Effector memory CD8-positive, alpha-beta T cell (primary cell): ENCODE measurements at regions not wholly inside any gene's neighbourhood (a gene's known extent, or its start where the extent isn't known, plus 50 kb on each side); places are given as distances from the start of the nearest gene placed in this dataset.

ENCODE experiments used
- ATAC-seq: fragments of 150-1000 bp; cut with Tn5 transposase; replicated peaks from 2 replicates; pipeline ENCODE4 v1.10.0; 2021; ENCODE audit warnings: mild to moderate bottlenecking, moderate library complexity
- DNase-seq, 3 experiments: peaks; one replicate each; pipeline ENCODE4 v3.0.0; 2021
- H3K27ac Mint-ChIP-seq, 2 donors: one replicate each; pipeline ENCODE4 v1.8.0; 2022; ENCODE audit warnings: mild to moderate bottlenecking in 2 of 2, mixed read lengths in 2 of 2, moderate library complexity in 2 of 2
- H3K27me3 Mint-ChIP-seq, 2 donors: one replicate each; pipeline ENCODE4 v1.8.0; 2022; ENCODE audit warnings: mixed read lengths in 2 of 2
- H3K36me3 Mint-ChIP-seq: one replicate; pipeline ENCODE4 v1.8.0; 2022; ENCODE audit warnings: mild to moderate bottlenecking, moderate library complexity, mixed read lengths; ENCODE audit not compliant: insufficient read depth
- H3K4me1 Mint-ChIP-seq, 2 donors: one replicate each; pipeline ENCODE4 v1.8.0; 2022; ENCODE audit warnings: low read depth in 2 of 2, mixed read lengths in 2 of 2
- H3K4me3 Mint-ChIP-seq, 2 donors: one replicate each; pipeline ENCODE4 v1.8.0; 2022; ENCODE audit warnings: mild to moderate bottlenecking in 2 of 2, mixed read lengths in 2 of 2, moderate library complexity in 2 of 2
- H3K9me3 Mint-ChIP-seq, 2 donors: one replicate each; pipeline ENCODE4 v1.8.0; 2022; ENCODE audit warnings: mixed read lengths in 2 of 2

DNA sequence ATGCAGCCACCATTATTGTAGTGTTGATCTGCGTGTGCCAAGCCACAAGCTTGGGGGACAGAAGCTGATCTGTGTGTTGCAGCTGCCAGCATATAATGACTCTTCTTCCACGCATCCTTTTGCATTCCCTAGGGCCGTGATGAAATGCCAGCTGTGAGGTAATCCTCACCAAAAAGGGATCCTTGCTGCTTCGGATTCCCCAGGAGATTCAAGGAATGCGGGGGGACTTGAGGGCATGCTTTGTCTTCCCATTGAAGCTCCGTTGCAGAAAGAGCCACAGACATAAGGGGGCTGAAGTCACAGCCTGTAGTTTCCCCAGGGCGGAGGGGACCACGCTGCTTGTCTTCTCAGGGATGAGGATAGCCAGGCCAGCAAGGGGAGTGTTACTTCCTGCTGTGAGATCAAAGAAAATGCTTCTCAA lies 281.6 kb upstream of the FMN2 start:
- no peak for ATAC-seq
- peaks cover 4% of the 10 kb centered on the region for H3K36me3 Mint-ChIP-seq
- H3K27me3 Mint-ChIP-seq = no peaks in the 10 kb centered on the region
- H3K9me3 Mint-ChIP-seq = no peaks in the 10 kb centered on the region
- DNase-seq = no peak
- peaks cover 6 to 10% of the 10 kb centered on the region in 2 donors for H3K4me1 Mint-ChIP-seq
- H3K27ac Mint-ChIP-seq = no peak overlapping the region
- no peak overlapping the region for H3K4me3 Mint-ChIP-seq

DNA sequence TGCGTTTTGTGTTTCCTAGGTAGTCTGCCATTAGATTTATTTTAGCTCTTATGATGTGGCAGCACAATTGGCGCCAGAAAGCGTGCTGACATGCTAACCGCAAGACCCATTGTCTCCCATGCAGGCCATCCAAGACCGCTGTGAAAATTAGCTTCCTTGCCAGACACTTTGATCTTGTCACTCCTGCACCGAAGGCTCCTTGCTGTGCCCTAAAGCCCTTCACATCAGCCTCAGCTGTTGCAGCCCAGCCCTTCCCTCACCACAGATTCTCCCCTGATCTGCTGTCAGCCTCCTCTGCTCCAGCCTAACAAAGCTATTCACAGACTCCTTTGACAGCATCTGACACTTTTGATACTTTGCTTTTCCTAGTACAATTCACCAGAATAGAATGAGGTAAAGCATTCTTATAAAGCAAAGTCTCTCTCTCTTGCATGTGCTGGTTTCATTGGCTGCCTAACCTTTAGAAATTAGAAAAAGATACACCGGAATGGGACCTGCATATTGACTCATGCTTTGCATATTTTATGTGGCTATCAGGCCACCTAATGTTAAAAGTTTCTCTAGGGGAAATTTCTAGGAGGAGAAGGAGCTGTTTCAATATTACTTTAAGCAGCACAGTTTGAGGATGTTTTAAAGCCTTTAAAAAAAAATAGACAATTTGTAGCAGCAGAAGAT lies 280.3 kb upstream of the FMN2 start:
- peaks cover 4% of the 10 kb centered on the region for H3K36me3 Mint-ChIP-seq
- H3K9me3 Mint-ChIP-seq = no peaks in the 10 kb centered on the region
- ATAC-seq = peak; percentile 62
- no peaks in the 10 kb centered on the region for H3K27me3 Mint-ChIP-seq
- H3K27ac Mint-ChIP-seq = no peak overlapping the region
- H3K4me1 Mint-ChIP-seq = peaks cover 6 to 12% of the 10 kb centered on the region in 2 donors
- H3K4me3 Mint-ChIP-seq = no peak overlapping the region
- no peak for DNase-seq

DNA sequence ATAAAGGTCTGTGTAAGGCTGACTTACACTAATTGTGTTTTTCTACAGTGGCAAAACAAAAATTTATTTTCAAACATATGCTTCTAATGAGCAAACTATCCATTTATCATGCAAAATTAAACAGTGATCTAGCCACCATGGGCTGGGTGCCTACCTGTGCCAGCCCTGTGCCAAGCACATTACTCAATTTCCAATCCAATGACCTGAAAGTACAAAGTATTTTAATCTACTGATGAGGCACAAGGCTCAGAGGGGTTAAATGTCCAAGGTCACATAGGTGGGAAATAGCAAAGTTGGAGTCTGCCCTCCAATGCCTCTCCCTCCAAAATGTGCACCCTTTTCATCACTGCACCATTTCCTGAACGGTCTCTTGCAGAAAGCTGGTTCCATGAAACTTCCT lies 279.1 kb upstream of the FMN2 start:
- H3K4me1 Mint-ChIP-seq = peaks cover 6 to 12% of the 10 kb centered on the region in 2 donors
- no peak for ATAC-seq
- H3K36me3 Mint-ChIP-seq = peaks cover 4% of the 10 kb centered on the region
- H3K27ac Mint-ChIP-seq = no peak overlapping the region
- no peak overlapping the region for H3K4me3 Mint-ChIP-seq
- no peak for DNase-seq
- no peaks in the 10 kb centered on the region for H3K9me3 Mint-ChIP-seq
- H3K27me3 Mint-ChIP-seq = no peaks in the 10 kb centered on the region

DNA sequence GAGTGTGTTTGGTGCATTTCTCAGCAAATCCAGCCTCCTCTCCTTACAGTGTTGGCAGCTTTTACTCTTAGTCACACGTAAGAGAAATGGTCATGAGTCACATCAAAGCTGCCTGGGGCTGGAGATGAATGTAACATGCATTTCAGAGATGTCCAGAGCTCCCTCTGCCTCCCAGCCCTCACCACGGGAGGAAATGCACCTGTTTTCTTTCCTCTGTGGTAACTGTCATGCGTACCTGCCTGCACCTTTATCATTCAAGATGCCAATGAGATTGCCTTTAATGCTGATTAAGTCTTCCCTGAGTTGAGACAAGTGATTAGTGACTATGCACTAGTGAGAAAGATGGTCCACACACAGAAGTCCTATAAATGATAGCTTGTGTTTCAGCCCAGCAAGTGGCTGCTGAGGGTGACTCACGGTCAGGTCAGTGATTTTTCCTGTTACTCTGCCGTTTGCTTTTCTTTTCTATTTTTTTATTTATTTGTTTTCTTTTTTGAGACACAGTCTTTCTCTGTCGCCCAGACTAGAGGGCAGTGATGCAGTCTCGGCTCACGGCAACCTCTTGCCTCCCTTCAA lies 277.3 kb upstream of the FMN2 start:
- H3K27me3 Mint-ChIP-seq = no peaks in the 10 kb centered on the region
- no peak for DNase-seq
- peak; percentile 22 for ATAC-seq
- peaks cover 4% of the 10 kb centered on the region for H3K36me3 Mint-ChIP-seq
- no peak overlapping the region for H3K27ac Mint-ChIP-seq
- H3K9me3 Mint-ChIP-seq = no peaks in the 10 kb centered on the region
- H3K4me1 Mint-ChIP-seq = peaks cover 6 to 14% of the 10 kb centered on the region in 2 donors
- peak overlapping the region; percentile 48 to 64 for H3K4me3 Mint-ChIP-seq

DNA sequence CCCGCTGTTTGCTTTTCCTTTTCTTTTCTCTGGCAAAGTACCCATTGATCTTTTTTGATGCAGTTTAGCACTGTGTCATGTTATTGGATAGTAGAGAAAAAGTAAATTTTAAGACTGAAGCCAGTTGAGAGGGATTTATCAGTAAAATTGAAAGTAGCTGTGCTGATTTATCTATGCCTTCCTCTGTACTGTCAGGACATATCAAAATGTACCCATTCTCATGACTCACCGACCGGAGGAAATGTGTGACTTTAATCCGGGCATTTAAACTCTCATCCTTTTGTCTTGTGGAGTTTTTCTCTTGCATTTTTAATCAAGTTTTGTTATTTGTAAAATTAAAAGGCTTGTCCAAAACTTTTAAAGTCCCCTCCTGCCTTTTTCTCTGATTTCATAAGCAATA lies 276.6 kb upstream of the FMN2 start:
- DNase-seq (no peak), ATAC-seq (no peak)
- Mint-ChIP-seq H3K27me3 (peaks cover 0 to 6% of the 10 kb centered on the region in 2 donors), H3K27ac (peak overlapping the region in 1 of 2 donors; percentile 47), H3K4me1 (peaks cover 6 to 14% of the 10 kb centered on the region in 2 donors), H3K36me3 (peaks cover 2% of the 10 kb centered on the region), H3K9me3 (no peaks in the 10 kb centered on the region), H3K4me3 (peak overlapping the region; percentile 48 to 64)

DNA sequence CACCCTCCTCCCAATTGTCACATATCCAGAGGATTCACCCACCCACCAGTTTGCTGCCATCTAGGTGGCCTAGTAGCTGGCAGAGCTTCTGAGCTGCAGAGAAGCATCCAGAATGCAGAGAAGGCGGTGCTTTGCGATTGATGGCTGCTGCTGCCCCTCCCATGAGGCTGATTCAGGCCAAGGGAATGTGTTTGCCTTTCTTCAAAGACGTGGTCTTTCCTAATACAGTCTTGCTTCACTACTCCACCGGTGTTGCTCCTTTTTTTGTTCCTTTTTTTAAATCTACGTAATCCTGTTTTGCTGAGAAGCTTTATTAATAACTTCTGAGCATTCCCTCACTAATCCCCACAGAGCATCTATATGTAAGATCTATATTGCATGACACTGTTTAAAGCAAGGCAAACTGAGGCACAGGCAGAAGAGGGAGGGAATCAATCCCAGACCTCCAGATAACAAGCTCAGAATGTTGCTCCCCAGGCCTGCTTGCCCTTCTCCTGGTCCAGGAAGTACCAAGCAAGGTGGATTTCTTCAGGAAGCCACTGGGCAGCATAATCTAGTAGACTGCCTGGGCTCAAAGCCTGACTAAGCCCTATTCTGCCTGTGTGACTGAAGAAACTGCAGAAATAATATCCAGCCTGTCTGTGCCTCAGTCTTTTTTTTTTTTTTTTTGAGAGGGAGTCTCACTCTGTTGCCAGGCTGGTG lies 275.5 kb upstream of the FMN2 start:
- no peaks in the 10 kb centered on the region for H3K9me3 Mint-ChIP-seq
- no peak overlapping the region for H3K4me3 Mint-ChIP-seq
- no peak overlapping the region for H3K27ac Mint-ChIP-seq
- peaks cover 0 to 7% of the 10 kb centered on the region in 2 donors for H3K27me3 Mint-ChIP-seq
- DNase-seq (no peak), ATAC-seq (no peak)
- peaks cover 6 to 14% of the 10 kb centered on the region in 2 donors for H3K4me1 Mint-ChIP-seq
- H3K36me3 Mint-ChIP-seq = no peaks in the 10 kb centered on the region

DNA sequence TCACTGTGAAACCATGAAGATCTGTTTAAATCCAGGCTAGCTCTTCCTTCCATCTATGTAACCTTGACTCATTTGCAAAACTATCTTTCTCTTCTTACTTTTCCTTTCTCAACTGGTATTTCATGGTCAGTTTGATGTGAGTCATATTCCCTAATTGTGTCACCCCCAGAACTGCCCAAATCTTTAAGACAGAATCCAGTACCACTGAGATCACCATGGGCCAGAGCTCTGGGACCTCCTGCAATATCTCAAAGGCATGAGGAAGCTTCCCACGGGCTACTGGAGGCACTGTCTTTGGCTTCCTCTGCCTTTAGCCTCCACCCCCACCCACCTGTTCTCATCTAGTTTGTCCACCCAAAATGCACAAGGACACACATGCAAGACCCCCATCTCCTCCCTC lies 274.4 kb upstream of the FMN2 start:
- no peaks in the 10 kb centered on the region for H3K36me3 Mint-ChIP-seq
- no peak overlapping the region for H3K27ac Mint-ChIP-seq
- ATAC-seq (no peak), DNase-seq (no peak)
- peaks cover 6 to 11% of the 10 kb centered on the region in 2 donors for H3K4me1 Mint-ChIP-seq
- H3K4me3 Mint-ChIP-seq = no peak overlapping the region
- no peaks in the 10 kb centered on the region for H3K9me3 Mint-ChIP-seq
- peaks cover 0 to 7% of the 10 kb centered on the region in 2 donors for H3K27me3 Mint-ChIP-seq

DNA sequence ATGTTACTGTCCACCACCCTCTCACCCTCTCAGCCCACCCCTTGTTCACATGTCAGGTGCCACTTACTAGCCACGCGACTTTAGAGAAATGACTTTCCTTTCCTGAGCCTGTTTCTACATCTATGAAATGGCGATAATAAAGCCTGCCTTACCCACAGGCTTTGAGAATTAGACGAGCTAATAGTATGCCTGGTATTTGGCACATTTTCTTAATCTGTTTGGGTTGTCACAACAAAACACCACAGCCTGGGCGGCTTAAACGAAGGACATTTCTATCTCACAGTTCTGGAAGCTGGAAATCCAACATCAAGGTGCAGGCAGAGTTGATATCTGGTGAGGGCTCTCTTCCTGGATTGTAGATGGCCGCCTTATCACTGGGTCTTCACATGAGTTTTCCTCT lies 273.9 kb upstream of the FMN2 start:
- no peak for ATAC-seq
- no peak overlapping the region for H3K4me3 Mint-ChIP-seq
- no peaks in the 10 kb centered on the region for H3K36me3 Mint-ChIP-seq
- no peak for DNase-seq
- no peaks in the 10 kb centered on the region for H3K9me3 Mint-ChIP-seq
- peaks cover 6 to 11% of the 10 kb centered on the region in 2 donors for H3K4me1 Mint-ChIP-seq
- H3K27me3 Mint-ChIP-seq = peaks cover 0 to 7% of the 10 kb centered on the region in 2 donors
- H3K27ac Mint-ChIP-seq = no peak overlapping the region

DNA sequence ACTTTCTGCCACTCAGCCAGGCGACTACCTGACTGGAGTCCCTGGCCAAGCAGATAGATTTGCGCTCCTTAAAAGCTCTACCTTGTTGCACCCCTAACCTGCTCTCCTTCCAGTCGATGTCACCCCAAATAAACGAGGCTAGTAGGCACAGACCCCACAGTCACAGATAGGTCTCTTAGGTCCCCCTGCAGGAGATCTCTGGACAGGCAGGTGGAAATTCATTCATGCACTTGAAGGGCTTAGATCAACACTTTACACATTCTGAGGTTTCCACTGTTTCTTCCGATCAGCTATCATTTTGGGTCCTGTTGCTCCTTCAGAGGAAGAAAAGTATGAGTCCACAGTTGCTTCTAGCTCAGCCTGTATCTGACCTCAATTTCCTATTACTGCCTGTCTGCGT lies 272.6 kb upstream of the FMN2 start:
- H3K4me3 Mint-ChIP-seq = no peak overlapping the region
- ATAC-seq (no peak), DNase-seq (no peak)
- no peak overlapping the region for H3K27ac Mint-ChIP-seq
- no peaks in the 10 kb centered on the region for H3K9me3 Mint-ChIP-seq
- H3K36me3 Mint-ChIP-seq = no peaks in the 10 kb centered on the region
- H3K4me1 Mint-ChIP-seq = peaks cover 5 to 10% of the 10 kb centered on the region in 2 donors
- H3K27me3 Mint-ChIP-seq = peaks cover 0 to 7% of the 10 kb centered on the region in 2 donors

DNA sequence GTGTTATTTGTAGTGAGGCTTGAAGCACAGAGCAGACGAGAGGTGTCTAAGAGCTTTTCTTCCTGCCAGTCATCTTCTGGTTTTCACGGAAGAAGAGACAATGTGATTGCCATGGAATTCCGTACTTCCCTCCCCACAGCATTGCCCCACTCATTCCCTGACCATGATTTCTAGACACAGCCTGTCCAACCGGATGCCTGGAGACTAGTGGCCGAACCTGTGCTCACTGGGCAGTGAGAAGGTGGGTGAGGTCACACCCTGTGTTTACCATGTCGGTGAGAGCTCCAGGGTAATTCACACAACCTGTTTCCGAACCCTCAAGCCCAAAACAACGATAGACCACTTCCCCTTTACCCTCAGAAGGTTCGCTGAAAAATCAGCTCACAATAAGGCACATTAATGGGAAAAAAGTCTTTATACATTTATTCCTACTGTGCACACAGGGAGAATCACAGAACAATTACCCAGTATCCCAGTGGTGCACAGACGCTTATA lies 271.9 kb upstream of the FMN2 start:
- Mint-ChIP-seq H3K9me3 (no peaks in the 10 kb centered on the region), H3K4me1 (peaks cover 0 to 6% of the 10 kb centered on the region in 2 donors), H3K4me3 (no peak overlapping the region), H3K36me3 (no peaks in the 10 kb centered on the region), H3K27me3 (peaks cover 0 to 7% of the 10 kb centered on the region in 2 donors), H3K27ac (no peak overlapping the region)
- no peak for ATAC-seq
- no peak for DNase-seq

DNA sequence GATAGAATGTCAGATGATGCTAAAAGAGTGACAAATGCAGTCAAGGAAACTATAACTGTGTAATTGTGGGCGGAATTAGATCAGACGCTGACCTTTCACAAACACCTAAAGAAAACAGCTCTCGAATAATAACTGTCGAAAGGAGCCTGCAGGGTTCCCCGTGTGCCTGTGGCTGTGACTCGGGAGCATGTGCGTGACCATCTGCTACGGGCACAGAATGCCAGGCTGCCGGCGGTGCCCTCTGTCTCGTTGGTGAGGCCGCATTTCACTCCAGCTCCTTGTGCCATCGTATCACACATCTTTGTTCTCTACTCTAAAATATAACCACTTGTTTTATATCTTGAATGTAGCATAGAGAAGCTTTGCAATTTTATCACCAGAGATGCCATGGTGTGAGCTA lies 267.8 kb upstream of the FMN2 start:
- ATAC-seq (no peak), DNase-seq (no peak)
- peaks cover 0 to 7% of the 10 kb centered on the region in 2 donors for H3K27me3 Mint-ChIP-seq
- H3K4me1 Mint-ChIP-seq = peaks cover 0 to 4% of the 10 kb centered on the region in 2 donors
- H3K9me3 Mint-ChIP-seq = no peaks in the 10 kb centered on the region
- no peak overlapping the region for H3K27ac Mint-ChIP-seq
- no peak overlapping the region for H3K4me3 Mint-ChIP-seq
- H3K36me3 Mint-ChIP-seq = no peaks in the 10 kb centered on the region

DNA sequence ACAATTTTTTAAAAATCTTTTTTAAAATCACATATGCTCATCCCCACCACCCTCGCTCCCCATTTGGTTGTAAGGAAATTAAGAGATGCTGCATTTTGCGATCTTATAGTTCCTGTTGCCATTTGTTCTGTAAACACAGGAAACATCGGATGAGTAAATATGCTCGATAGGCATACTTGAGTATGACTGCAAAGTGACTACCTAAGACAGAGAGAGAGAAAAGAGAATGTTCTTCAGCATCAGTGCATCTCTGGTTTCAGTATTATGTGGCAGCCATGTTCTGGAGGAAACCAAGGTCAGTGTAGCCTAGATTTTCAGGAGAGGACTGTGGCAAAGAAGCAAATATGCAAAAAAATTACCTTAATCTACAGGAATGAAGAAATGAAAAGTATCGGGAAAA lies 265.5 kb upstream of the FMN2 start:
- Mint-ChIP-seq H3K27ac (no peak overlapping the region), H3K4me1 (peaks cover 0 to 2% of the 10 kb centered on the region in 2 donors), H3K36me3 (no peaks in the 10 kb centered on the region), H3K4me3 (no peak overlapping the region), H3K9me3 (no peaks in the 10 kb centered on the region), H3K27me3 (no peaks in the 10 kb centered on the region)
- ATAC-seq = no peak
- DNase-seq = no peak

DNA sequence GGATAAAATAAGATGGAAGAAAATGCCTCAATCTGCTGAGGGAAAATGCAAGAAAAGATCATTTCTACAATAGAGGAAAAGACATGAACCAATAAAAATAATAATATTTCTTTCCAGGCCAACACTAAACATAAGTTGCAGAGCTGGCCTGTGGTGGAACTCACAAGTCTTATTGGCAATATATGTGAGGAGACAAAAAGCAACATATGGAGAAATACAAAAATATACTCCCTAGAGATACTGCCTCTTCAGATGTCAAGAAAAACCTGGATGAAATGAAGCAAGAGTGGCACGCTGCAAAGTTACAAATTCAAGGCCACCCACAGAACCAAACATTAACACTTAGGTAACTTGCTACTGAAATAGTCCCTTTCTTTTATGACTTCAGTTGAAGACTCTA lies 264.9 kb upstream of the FMN2 start:
- no peak for ATAC-seq
- Mint-ChIP-seq H3K4me3 (no peak overlapping the region), H3K4me1 (peaks cover 0 to 2% of the 10 kb centered on the region in 2 donors), H3K36me3 (no peaks in the 10 kb centered on the region), H3K27me3 (no peaks in the 10 kb centered on the region), H3K27ac (no peak overlapping the region), H3K9me3 (no peaks in the 10 kb centered on the region)
- no peak for DNase-seq

DNA sequence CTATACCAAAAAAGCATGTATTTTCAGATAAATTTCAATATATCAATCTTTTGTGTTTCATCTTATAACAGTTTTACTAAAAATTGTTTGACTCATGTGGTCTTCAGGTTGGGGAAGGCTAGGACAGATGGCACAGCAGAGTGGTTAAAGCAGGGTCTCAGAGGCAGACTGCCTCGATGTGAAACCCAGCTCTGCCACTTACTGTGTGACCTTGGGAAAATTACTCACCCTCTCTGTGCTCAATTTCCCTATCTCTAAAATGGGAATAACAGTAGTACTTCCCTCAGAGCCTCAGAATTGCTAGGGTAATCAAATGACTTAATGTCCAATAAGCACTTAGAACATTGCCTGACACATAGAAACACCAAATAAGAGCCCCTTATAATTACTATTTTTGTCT lies 262.1 kb upstream of the FMN2 start:
- Mint-ChIP-seq H3K4me3 (no peak overlapping the region), H3K9me3 (no peaks in the 10 kb centered on the region), H3K27me3 (no peaks in the 10 kb centered on the region), H3K4me1 (peaks cover 0 to 2% of the 10 kb centered on the region in 2 donors), H3K27ac (no peak overlapping the region), H3K36me3 (no peaks in the 10 kb centered on the region)
- DNase-seq (no peak), ATAC-seq (no peak)
